HFFc6 (cell line): ENCODE measurements at regions not wholly inside any gene's neighbourhood (a gene's known extent, or its start where the extent isn't known, plus 50 kb on each side); places are given as distances from the start of the nearest gene placed in this dataset.
A peak's percentile ranks its signal among the peaks of the same experiment; 100 is the strongest.
"Not testable (repeated sequence)": the region's sequence is repeated elsewhere in the genome, so short reads cannot be mapped to it uniquely, and the experiment has no call there.

Experiments
- DNase-seq: peaks from one replicate; pipeline ENCODE4 v3.0.0-alpha.2; 2018
- H3K27ac Mint-ChIP-seq: 2 replicates; pipeline ENCODE4 v1.8.0; 2020; ENCODE audit warnings: mild to moderate bottlenecking, mixed read lengths
- H3K27me3 Mint-ChIP-seq: 2 replicates; pipeline ENCODE4 v1.8.0; 2021; ENCODE audit warnings: mild to moderate bottlenecking, moderate library complexity, mixed read lengths; ENCODE audit not compliant: insufficient read depth
- H3K36me3 Mint-ChIP-seq: 2 replicates; pipeline ENCODE4 v1.8.0; 2021; ENCODE audit warnings: low read depth, mixed read lengths
- H3K4me1 Mint-ChIP-seq: 2 replicates; pipeline ENCODE4 v1.8.0; 2020; ENCODE audit warnings: low read depth, mixed read lengths
- H3K4me3 Mint-ChIP-seq: 2 replicates; pipeline ENCODE4 v1.8.0; 2020; ENCODE audit warnings: mild to moderate bottlenecking, moderate library complexity, mixed read lengths
- H3K9me3 Mint-ChIP-seq: 2 replicates; pipeline ENCODE4 v1.8.0; 2020; ENCODE audit warnings: mild to moderate bottlenecking, mixed read lengths
- CTCF ChIP-seq: fragments of 200-600 bp; sonication (generic); IDR thresholded peaks from 2 replicates; pipeline ENCODE4 v1.5.0; 2021; ENCODE audit warnings: antibody characterized with exemption, mild to moderate bottlenecking

GRCh38 chr12:27163048-27163715 is 80.8 kb upstream of the C12orf71 start:
- Mint-ChIP-seq H3K4me1 (peaks cover 26% of the 10 kb centered on the region), H3K4me3 (no peak overlapping the region), H3K9me3 (no peaks in the 10 kb centered on the region), H3K27me3 (no peaks in the 10 kb centered on the region), H3K36me3 (peaks cover 9% of the 10 kb centered on the region; the same call in 1 of the 2 replicates), H3K27ac (no peak overlapping the region)
- TF ChIP-seq CTCF, result no peak
- DNase-seq, result peak; percentile 42

- TF ChIP-seq CTCF, result no peak
- H3K4me3 Mint-ChIP-seq, result no peak overlapping the region
- peaks cover 9% of the 10 kb centered on the region; the same call in 1 of the 2 replicates for H3K36me3 Mint-ChIP-seq
- DNase-seq, result no peak
- no peaks in the 10 kb centered on the region for H3K27me3 Mint-ChIP-seq
- H3K27ac Mint-ChIP-seq, result no peak overlapping the region
- peaks cover 26% of the 10 kb centered on the region for H3K4me1 Mint-ChIP-seq
- H3K9me3 Mint-ChIP-seq, result no peaks in the 10 kb centered on the region
Measured at GRCh38 chr12:27163894-27164293, 80.2 kb upstream of the STK38L start.

GRCh38 chr12:27164330-27165040 is 79.6 kb upstream of the STK38L start:
- H3K4me1 Mint-ChIP-seq, result peaks cover 26% of the 10 kb centered on the region

GRCh38 chr12:27165958-27166357 is 78.1 kb upstream of the STK38L start:
- H3K27me3 Mint-ChIP-seq, H3K27ac Mint-ChIP-seq, DNase-seq, H3K4me3 Mint-ChIP-seq: not testable (repeated sequence)
- Mint-ChIP-seq H3K9me3 (peaks cover 15% of the 10 kb centered on the region), H3K4me1 (peaks cover 26% of the 10 kb centered on the region), H3K36me3 (peaks cover 23% of the 10 kb centered on the region)

More at GRCh38 chr12:27164330-27165040, 79.6 kb upstream of the STK38L start:
- H3K36me3 Mint-ChIP-seq, result peaks cover 9% of the 10 kb centered on the region; the same call in 1 of the 2 replicates
- no peak for TF ChIP-seq CTCF
- DNase-seq, result no peak
- no peak overlapping the region for H3K27ac Mint-ChIP-seq
- no peak overlapping the region for H3K4me3 Mint-ChIP-seq
- no peaks in the 10 kb centered on the region for H3K27me3 Mint-ChIP-seq
- H3K9me3 Mint-ChIP-seq, result 0 out of 2 replicates have a peak, but pooled peaks cover under 1% of the 10 kb centered on the region

- not testable (repeated sequence) for H3K4me1 Mint-ChIP-seq, H3K27me3 Mint-ChIP-seq, DNase-seq, H3K27ac Mint-ChIP-seq, H3K4me3 Mint-ChIP-seq
- Mint-ChIP-seq H3K9me3 (peaks cover 17% of the 10 kb centered on the region), H3K36me3 (peaks cover 26% of the 10 kb centered on the region)
Measured at GRCh38 chr12:27171494-27171893, 72.6 kb upstream of the STK38L start.

GRCh38 chr12:27176765-27177164 is 67.3 kb upstream of the STK38L start:
- Mint-ChIP-seq H3K36me3 (no peaks in the 10 kb centered on the region), H3K27ac (peak overlapping the region; percentile 52; the same call in 1 of the 2 replicates), H3K9me3 (no peaks in the 10 kb centered on the region), H3K4me3 (no peak overlapping the region), H3K27me3 (no peaks in the 10 kb centered on the region), H3K4me1 (peaks cover 61% of the 10 kb centered on the region)
- DNase-seq, result no peak
- no peak for TF ChIP-seq CTCF
